Astrocyte (in vitro differentiated cells and primary cell): ENCODE measurements at regions not wholly inside any gene's neighbourhood (a gene's known extent, or its start where the extent isn't known, plus 50 kb on each side); places are given as distances from the start of the nearest gene placed in this dataset.
A peak's percentile ranks its signal among the peaks of the same experiment; 100 is the strongest.
"Not testable (repeated sequence)": the region's sequence is repeated elsewhere in the genome, so short reads cannot be mapped to it uniquely, and the experiment has no call there.

Source experiments
- DNase-seq: peaks from one replicate; pipeline ENCODE4 v3.0.0-alpha.2; 2010; ENCODE audit warnings: low read depth
- FAIRE-seq: peaks from 2 replicates; lab custom pipeline; 2011; peaks lifted over from hg19 to GRCh38; lab: Jason Lieb, UNC
- H2AFZ ChIP-seq: 2 replicates; pipeline ENCODE4 v1.6.0; 2012; ENCODE audit warnings: low read depth, low read length, inconsistent platforms
- H3K27ac ChIP-seq: 2 replicates; pipeline ENCODE4 v1.5.1; 2011; ENCODE audit warnings: low read depth, low read length, inconsistent platforms
- H3K27me3 ChIP-seq: 2 replicates; pipeline ENCODE4 v1.6.0; 2011; ENCODE audit warnings: low read length, inconsistent platforms; ENCODE audit not compliant: insufficient read depth
- H3K36me3 ChIP-seq: 2 replicates; pipeline ENCODE4 v1.5.1; 2011; ENCODE audit warnings: low read length, inconsistent platforms; ENCODE audit not compliant: insufficient read depth
- H3K4me1 ChIP-seq: 2 replicates; pipeline ENCODE4 v1.5.1; 2011; ENCODE audit warnings: low read length, inconsistent platforms; ENCODE audit not compliant: insufficient read depth
- H3K4me2 ChIP-seq: 2 replicates; pipeline ENCODE4 v1.6.0; 2012; ENCODE audit warnings: low read length, inconsistent platforms
- H3K4me3 ChIP-seq: 2 replicates; pipeline ENCODE4 v1.5.1; 2011; ENCODE audit warnings: low read depth, mild to moderate bottlenecking, low read length, inconsistent platforms; ENCODE audit not compliant: insufficient read depth
- H3K79me2 ChIP-seq: 2 replicates; pipeline ENCODE4 v1.6.0; 2012; ENCODE audit warnings: mild to moderate bottlenecking, low read length, inconsistent platforms; ENCODE audit not compliant: insufficient read depth
- H3K9ac ChIP-seq: 2 replicates; pipeline ENCODE4 v1.6.0; 2012; ENCODE audit warnings: mild to moderate bottlenecking, low read length, inconsistent platforms
- H3K9me3 ChIP-seq: 2 replicates; pipeline ENCODE4 v1.5.1; 2012; ENCODE audit warnings: low read depth, mild to moderate bottlenecking, low read length, inconsistent platforms; ENCODE audit not compliant: insufficient read depth
- H4K20me1 ChIP-seq: 2 replicates; pipeline ENCODE4 v1.6.0; 2012; ENCODE audit warnings: low read length, inconsistent platforms; ENCODE audit not compliant: insufficient read depth
- H3K27ac Mint-ChIP-seq: one replicate; pipeline ENCODE4 v1.8.0; 2021; ENCODE audit warnings: mild to moderate bottlenecking, mixed read lengths; ENCODE audit not compliant: unreplicated experiment
- H3K27me3 Mint-ChIP-seq: one replicate; pipeline ENCODE4 v1.8.0; 2021; ENCODE audit warnings: low read depth, mixed read lengths; ENCODE audit not compliant: unreplicated experiment
- H3K36me3 Mint-ChIP-seq: one replicate; pipeline ENCODE4 v1.8.0; 2021; ENCODE audit warnings: low read depth, mixed read lengths; ENCODE audit not compliant: unreplicated experiment
- H3K4me1 Mint-ChIP-seq: one replicate; pipeline ENCODE4 v1.8.0; 2021; ENCODE audit warnings: low read depth, mixed read lengths; ENCODE audit not compliant: unreplicated experiment
- H3K4me3 Mint-ChIP-seq: one replicate; pipeline ENCODE4 v1.8.0; 2021; ENCODE audit warnings: mild to moderate bottlenecking, moderate library complexity, mixed read lengths; ENCODE audit not compliant: unreplicated experiment
- H3K9me3 Mint-ChIP-seq: one replicate; pipeline ENCODE4 v1.8.0; 2021; ENCODE audit warnings: mild to moderate bottlenecking, mixed read lengths; ENCODE audit not compliant: unreplicated experiment

DNA sequence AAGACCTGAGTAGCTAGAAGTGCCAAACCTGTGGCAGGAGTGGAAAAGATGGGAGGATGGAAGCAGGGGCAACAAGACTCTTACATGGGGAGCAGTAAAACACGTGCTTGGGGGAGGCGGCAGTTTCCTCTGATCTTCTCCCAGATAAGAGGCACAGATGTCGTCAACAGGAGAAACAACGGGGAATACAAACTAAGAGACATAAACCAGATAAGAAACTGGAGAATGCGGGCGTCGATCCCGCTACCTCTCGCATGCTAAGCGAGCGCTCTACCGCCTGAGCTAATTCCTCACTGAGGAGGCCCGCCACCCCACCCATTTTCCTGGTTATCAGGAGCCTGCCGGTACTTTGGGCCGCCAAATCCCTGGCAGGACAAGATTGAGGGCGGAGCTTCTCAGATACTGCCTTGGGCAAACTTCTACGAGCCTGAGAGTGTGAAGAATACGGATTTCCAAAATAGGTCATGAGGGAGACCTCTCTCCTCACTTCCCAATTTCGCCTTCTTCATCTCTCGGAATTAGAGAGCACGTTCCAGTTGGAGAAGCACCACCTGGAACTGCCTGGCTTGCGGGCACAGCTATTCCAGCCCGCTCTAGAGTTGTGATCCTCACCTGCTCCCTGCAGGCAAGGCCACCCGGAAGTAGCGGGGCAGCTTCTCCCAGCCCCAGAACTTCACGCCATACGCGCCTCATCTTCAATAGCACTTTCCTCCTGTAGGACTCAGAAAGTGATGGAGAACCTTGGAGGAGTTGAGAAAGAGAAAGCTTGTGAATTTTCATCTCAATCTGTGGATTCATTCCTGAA, 496.0 kb downstream of the PRIM2 start:
- Histone ChIP-seq H2AFZ (peak overlapping the region; percentile 18), H3K4me2 (peak overlapping the region; percentile 8)
- H3K27me3 ChIP-seq, H3K4me1 Mint-ChIP-seq, H3K9ac ChIP-seq, H3K4me3 ChIP-seq, H3K27ac ChIP-seq, DNase-seq, H3K36me3 Mint-ChIP-seq, H3K4me1 ChIP-seq, H3K9me3 Mint-ChIP-seq, H4K20me1 ChIP-seq, FAIRE-seq, H3K36me3 ChIP-seq, H3K27ac Mint-ChIP-seq, H3K79me2 ChIP-seq, H3K9me3 ChIP-seq: not testable (repeated sequence)
- H3K4me3 Mint-ChIP-seq: peak overlapping the region; percentile 75
- H3K27me3 Mint-ChIP-seq: peaks cover 54% of the 10 kb centered on the region

DNA sequence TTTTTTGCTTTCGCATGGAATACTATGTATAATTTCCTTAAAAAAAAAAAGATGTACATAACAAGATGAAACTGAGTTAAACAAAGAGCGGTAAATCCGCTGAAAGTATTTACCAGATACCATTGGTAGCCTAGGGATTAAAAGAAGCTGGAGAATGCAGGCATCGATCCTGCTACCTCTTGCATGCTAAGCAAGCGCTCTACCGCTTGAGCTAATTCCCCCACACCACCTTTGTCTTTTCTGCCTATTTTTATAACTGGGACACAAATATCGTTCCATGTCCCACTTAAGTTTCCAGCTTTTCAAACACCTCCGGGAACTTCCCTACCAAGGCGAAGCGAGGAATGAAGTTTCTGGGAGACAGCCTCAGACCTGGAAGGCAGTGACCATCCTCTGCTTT, 498.4 kb downstream of the PRIM2 start:
- H3K4me3 Mint-ChIP-seq: not testable (repeated sequence)

DNA sequence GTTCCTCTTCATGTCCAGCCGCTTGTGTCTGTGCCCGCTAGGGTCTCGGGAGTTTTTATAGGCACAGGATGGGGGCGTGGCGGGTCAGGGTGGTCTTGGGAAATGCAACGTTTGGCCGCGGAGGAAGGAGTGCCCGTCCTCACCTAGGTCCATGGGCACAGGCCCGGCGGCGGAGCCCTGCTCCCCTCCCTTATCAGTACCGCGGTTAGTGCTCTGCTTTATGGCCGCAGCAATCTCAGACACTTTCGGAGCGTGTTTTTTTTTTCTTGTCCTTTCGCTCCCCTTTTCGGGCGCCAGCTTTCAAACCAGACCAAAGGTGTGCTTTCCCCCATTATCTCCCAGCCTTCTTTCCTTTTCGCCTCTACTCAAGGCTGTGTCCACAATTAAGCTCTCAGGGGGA, 503.9 kb downstream of the PRIM2 start:
- not testable (repeated sequence) for H3K27ac ChIP-seq, H3K4me3 Mint-ChIP-seq, H3K4me1 ChIP-seq, H3K27ac Mint-ChIP-seq, DNase-seq, FAIRE-seq, H3K27me3 ChIP-seq, H3K79me2 ChIP-seq, H3K4me2 ChIP-seq, H3K9me3 Mint-ChIP-seq, H3K9ac ChIP-seq, H4K20me1 ChIP-seq, H3K9me3 ChIP-seq, H3K36me3 ChIP-seq, H3K4me1 Mint-ChIP-seq, H3K4me3 ChIP-seq, H2AFZ ChIP-seq, H3K36me3 Mint-ChIP-seq
- H3K27me3 Mint-ChIP-seq: peaks cover 55% of the 10 kb centered on the region

More for the DNA sequence above, 498.4 kb downstream of the PRIM2 start:
- not testable (repeated sequence) for H4K20me1 ChIP-seq, H3K9me3 Mint-ChIP-seq, H3K27ac Mint-ChIP-seq, H3K4me1 Mint-ChIP-seq, H3K36me3 ChIP-seq, FAIRE-seq, H2AFZ ChIP-seq, DNase-seq, H3K9ac ChIP-seq, H3K4me1 ChIP-seq, H3K79me2 ChIP-seq, H3K9me3 ChIP-seq, H3K36me3 Mint-ChIP-seq, H3K27ac ChIP-seq, H3K27me3 ChIP-seq, H3K4me2 ChIP-seq, H3K4me3 ChIP-seq
- H3K27me3 Mint-ChIP-seq: peaks cover 42% of the 10 kb centered on the region

DNA sequence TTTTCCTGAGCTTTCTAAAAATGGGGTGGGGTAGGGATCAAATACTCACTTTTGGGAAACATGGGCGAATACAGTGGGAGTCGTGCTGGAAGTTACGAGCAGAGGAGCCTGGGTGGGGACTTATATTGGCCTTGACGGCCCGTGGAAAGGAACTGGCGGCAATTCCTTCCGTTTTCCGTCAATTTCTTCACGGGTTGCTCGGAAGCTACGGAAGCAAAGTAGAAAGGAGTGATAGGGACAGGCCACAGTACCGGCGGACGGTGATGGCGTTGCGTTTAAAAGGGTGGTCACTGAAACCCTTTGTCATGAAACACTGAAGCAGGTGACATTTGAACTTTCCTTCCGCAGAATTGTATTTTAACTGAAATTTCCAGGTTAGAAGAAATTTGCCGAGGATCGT, 505.0 kb downstream of the PRIM2 start:
- H3K79me2 ChIP-seq, DNase-seq, H3K9me3 Mint-ChIP-seq, H3K36me3 ChIP-seq, H3K4me1 ChIP-seq, H4K20me1 ChIP-seq, H3K27ac ChIP-seq, H2AFZ ChIP-seq, H3K4me1 Mint-ChIP-seq, H3K36me3 Mint-ChIP-seq, H3K9ac ChIP-seq, H3K4me2 ChIP-seq, H3K27ac Mint-ChIP-seq, H3K4me3 ChIP-seq, H3K27me3 ChIP-seq, H3K9me3 ChIP-seq, FAIRE-seq: not testable (repeated sequence)
- peak overlapping the region; percentile 57 for H3K4me3 Mint-ChIP-seq
- H3K27me3 Mint-ChIP-seq: peaks cover 54% of the 10 kb centered on the region
